Stimulated activated CD4-positive, alpha-beta T cell treated with anti-CD3 and anti-CD28 coated beads, Interleukin-4, amount 100 ng/mL, for 48 hours (primary cell): ENCODE measurements at regions not wholly inside any gene's neighbourhood (a gene's known extent, or its start where the extent isn't known, plus 50 kb on each side); places are given as distances from the start of the nearest gene placed in this dataset.

ENCODE experiments used
- DNase-seq, 2 donors: peaks; one replicate each; pipeline ENCODE4 v3.0.0-alpha.2; 2020; ENCODE audit warnings: low read depth in 2 of 2

GRCh38 chr15:70492240-70493177 is 270.8 kb downstream of the UACA start:
- DNase-seq, result peak; percentile 72 to 79

- no peak for DNase-seq
These were observed 271.7 kb downstream of the UACA start for GRCh38 chr15:70491641-70492040.

GRCh38 chr15:70491201-70491621 is 272.1 kb downstream of the UACA start:
- DNase-seq, result no peak

- no peak for DNase-seq
These were observed 272.6 kb downstream of the UACA start for GRCh38 chr15:70490838-70491155.

- no peak for DNase-seq
These were observed 273.1 kb downstream of the UACA start for GRCh38 chr15:70490148-70490837.

GRCh38 chr15:70488941-70489848 is 274.2 kb downstream of the UACA start:
- no peak for DNase-seq

GRCh38 chr15:70488002-70488605 is 275.3 kb downstream of the UACA start:
- peak; percentile 62 to 67 for DNase-seq

GRCh38 chr15:70487387-70487740 is 276.0 kb downstream of the UACA start:
- no peak for DNase-seq

GRCh38 chr15:70486451-70487386 is 276.6 kb downstream of the UACA start:
- peak; percentile 64 to 70 for DNase-seq

- DNase-seq, result no peak
These were observed 277.3 kb downstream of the UACA start for GRCh38 chr15:70486012-70486411.

GRCh38 chr15:70484993-70485392 is 278.4 kb downstream of the UACA start:
- no peak for DNase-seq

- no peak for DNase-seq
These were observed 279.8 kb downstream of the UACA start for GRCh38 chr15:70483513-70483912.

GRCh38 chr15:70480196-70480856 is 283.0 kb downstream of the UACA start:
- DNase-seq, result peak; percentile 51 to 70

- DNase-seq, result no peak
These were observed 283.6 kb downstream of the UACA start for GRCh38 chr15:70479785-70480184.

- DNase-seq, result no peak
These were observed 284.3 kb downstream of the UACA start for GRCh38 chr15:70479056-70479455.

GRCh38 chr15:70478251-70478990 is 284.9 kb downstream of the UACA start:
- DNase-seq, result no peak

GRCh38 chr15:70477750-70478250 is 285.6 kb downstream of the UACA start:
- DNase-seq, result no peak

- DNase-seq, result no peak
These were observed 286.9 kb downstream of the UACA start for GRCh38 chr15:70476441-70476840.

- DNase-seq, result no peak
These were observed 287.4 kb downstream of the UACA start for GRCh38 chr15:70475921-70476320.
